Fibroblast of the aortic adventitia (primary cell): ENCODE measurements at regions not wholly inside any gene's neighbourhood (a gene's known extent, or its start where the extent isn't known, plus 50 kb on each side); places are given as distances from the start of the nearest gene placed in this dataset.

Experiments used
- DNase-seq: peaks from one replicate; pipeline ENCODE4 v3.0.0-alpha.2; 2010; ENCODE audit warnings: low read depth
- H3K4me3 ChIP-seq: 2 replicates; pipeline ENCODE4 v1.5.1; 2011; ENCODE audit warnings: low read depth, mild to moderate bottlenecking, control low read depth, low read length, moderate library complexity
- TF ChIP-seq, protein P1 (sequence below): IDR thresholded peaks from 2 replicates; pipeline ENCODE4 v1.5.1; 2011; ENCODE audit warnings: mild to moderate bottlenecking, low read length, control low read depth, inconsistent platforms; ENCODE audit not compliant: insufficient read depth

DNA sequence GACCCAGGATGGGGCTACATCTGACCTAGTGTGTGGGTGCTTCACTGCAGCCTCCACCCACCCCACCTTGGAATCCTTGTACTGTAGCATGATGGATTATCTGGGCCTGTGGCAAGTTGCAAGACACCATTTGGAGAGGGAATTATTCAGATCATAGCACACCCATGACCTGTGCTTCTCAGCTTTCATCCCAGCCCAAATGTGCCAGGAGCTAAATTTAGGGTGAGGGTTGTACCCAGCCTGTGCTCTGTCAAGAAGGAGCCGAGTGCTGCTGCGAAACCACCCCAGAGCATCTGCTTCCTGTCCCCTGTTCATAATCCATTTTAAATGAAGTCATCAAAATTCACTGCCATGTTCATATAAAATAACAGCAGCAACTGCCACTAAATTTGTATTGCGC is 394.5 kb downstream of the SHANK2 start:
- no peak for DNase-seq
- no peak overlapping the region for H3K4me3 ChIP-seq
- TF ChIP-seq, protein P1, sequence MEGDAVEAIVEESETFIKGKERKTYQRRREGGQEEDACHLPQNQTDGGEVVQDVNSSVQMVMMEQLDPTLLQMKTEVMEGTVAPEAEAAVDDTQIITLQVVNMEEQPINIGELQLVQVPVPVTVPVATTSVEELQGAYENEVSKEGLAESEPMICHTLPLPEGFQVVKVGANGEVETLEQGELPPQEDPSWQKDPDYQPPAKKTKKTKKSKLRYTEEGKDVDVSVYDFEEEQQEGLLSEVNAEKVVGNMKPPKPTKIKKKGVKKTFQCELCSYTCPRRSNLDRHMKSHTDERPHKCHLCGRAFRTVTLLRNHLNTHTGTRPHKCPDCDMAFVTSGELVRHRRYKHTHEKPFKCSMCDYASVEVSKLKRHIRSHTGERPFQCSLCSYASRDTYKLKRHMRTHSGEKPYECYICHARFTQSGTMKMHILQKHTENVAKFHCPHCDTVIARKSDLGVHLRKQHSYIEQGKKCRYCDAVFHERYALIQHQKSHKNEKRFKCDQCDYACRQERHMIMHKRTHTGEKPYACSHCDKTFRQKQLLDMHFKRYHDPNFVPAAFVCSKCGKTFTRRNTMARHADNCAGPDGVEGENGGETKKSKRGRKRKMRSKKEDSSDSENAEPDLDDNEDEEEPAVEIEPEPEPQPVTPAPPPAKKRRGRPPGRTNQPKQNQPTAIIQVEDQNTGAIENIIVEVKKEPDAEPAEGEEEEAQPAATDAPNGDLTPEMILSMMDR = no peak

DNA sequence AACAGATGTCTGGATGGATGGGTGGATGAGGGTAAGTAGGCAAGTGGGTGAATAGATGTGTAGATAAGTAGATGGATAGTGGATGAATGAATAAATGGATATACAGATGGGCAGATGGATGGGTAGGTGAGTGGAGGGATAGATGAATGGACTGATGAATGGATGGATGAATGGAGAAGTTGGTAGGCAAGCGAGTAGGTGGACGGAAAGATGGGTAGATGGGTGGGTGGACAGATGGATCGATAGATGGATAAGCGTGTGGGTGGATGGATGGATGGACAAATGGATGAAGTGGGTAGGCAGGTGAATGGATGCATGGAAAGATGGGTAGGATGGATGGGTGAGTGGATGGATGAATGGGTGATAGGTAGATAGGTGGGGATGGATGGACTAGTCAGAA is 393.2 kb downstream of the SHANK2 start:
- TF ChIP-seq, protein P1 = no peak
- DNase-seq = no peak
- no peak overlapping the region for H3K4me3 ChIP-seq

DNA sequence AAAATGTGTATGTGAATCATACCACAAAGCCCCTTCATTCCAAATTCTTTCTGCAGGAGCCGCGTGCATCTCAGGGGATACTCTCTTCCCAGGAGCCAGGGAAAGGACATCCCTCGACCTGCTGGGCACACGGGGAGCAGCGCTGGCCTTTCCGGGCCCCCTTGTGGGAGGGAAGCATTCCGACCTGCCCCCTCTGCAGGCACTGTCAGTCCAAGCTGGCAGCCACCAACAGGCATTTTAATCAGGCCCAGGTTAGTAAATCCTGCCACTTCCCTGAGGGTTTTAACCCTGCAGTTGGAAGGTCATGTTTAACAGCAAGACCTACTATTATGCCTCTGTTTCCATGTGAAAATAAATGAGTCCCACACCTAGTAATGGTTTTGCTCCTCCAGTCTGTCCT is 391.5 kb downstream of the SHANK2 start:
- H3K4me3 ChIP-seq = no peak overlapping the region
- TF ChIP-seq, protein P1 = no peak
- no peak for DNase-seq

DNA sequence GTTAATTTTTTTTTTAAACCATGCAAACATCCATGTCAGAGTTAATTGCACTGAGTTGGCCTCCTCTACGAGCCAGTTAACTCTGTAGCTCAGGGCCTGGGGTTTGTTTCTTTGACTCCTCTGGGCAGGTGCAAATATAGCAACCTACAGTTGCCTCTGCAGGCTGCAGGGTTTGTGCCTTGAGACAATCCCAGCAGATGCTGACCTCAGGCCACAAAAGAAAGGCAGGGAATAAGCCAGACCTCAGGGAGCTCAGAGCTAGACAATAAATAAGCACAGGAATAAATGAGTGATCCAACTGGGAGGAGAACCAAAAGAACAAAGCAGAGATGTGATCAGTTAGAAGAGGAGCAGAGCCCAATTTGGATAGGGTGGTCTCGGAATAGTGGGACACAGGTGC is 390.8 kb downstream of the SHANK2 start:
- DNase-seq = no peak
- H3K4me3 ChIP-seq = no peak overlapping the region
- TF ChIP-seq, protein P1 = no peak

DNA sequence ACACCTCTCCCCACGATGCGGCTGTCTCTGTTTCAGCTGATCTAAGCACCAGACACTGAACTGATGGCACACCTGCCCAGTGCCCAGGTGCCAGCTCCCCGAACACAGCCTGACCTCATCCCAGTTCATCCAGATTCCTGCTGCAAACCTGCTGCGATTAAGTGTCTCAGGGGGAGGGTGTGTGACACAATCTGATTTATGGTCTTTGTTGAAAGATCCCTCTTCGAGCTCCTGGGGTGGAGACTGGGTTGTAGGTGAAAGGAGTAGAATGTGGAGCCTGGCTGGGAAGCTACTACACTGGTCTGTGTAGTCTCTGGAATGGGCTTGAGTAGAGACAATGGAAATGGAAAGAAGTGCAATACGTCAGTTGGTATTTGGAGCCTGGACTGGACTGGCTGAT is 390.3 kb downstream of the SHANK2 start:
- H3K4me3 ChIP-seq = no peak overlapping the region
- DNase-seq = no peak
- TF ChIP-seq, protein P1 = no peak

DNA sequence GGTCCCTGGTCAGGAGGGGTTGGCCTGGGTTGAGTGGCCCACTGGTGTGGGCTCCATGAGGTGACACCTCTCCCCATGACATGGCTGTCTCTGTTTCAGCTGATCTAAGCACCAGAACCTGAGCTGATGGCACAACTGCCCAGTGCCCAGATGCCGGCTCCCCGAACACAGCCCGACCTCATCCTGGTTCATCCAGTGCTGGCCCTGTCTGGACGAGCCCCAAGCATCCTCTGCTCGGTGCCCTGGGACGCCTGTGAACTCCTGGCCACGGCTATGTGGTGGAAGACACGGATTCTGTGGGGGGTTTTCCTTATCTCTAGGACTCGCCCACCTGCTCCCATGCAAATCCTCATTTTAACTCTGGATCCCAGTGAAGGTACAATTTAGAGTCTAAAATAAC is 389.2 kb downstream of the SHANK2 start:
- H3K4me3 ChIP-seq = no peak overlapping the region
- DNase-seq = no peak
- TF ChIP-seq, protein P1 = no peak

DNA sequence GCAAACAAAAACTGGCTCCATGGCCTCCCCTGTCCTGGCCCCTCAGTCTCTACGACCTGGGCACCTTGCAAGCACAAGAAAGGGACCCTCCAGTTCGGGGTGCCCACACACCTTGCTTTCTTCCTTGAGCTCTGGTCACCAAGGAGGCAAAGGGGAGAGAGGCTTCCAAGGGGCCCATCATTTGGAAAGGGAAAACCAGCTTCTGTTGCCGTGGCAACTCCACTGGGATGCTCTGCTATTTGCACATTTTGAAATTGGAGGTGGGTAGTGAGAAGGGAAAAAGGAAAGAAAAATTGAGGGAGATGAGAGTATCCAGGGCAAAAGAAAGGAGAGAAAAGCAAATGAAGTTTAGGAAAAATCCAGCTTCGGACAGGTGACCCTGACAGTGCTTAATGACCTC is 388.4 kb downstream of the SHANK2 start:
- TF ChIP-seq, protein P1 = no peak
- H3K4me3 ChIP-seq = no peak overlapping the region
- DNase-seq = no peak
